PC-9 (cell line): ENCODE measurements at regions not wholly inside any gene's neighbourhood (a gene's known extent, or its start where the extent isn't known, plus 50 kb on each side); places are given as distances from the start of the nearest gene placed in this dataset.

ENCODE experiments used
- BruUV-seq: library from RNA; stranded (reverse); fragments of 400-500 nt; replicated peaks from 2 replicates; lab custom pipeline; 2021; lab: Mats Ljungman, UMichigan
- CTCF ChIA-PET: fragments of 300-600 bp; sonication (Branson Sonifier 250); formaldehyde crosslinking; loops from one replicate; lab custom pipeline; 2022; ENCODE audit warnings: antibody characterized with exemption; lab: Charles Lee
- POLR2A ChIA-PET: fragments of 300-600 bp; sonication (Branson Sonifier 250); formaldehyde crosslinking; loops from one replicate; lab custom pipeline; 2022; ENCODE audit warnings: antibody characterized with exemption; ENCODE audit not compliant: unreplicated experiment; lab: Charles Lee
- DNase-seq, 2 experiments: peaks; one replicate each; pipeline versions ENCODE4 v3.0.0 to v3.0.0-alpha.2; 2015 to 2022; ENCODE audit warnings: mixed read lengths in 1 of 2
- H2AFZ ChIP-seq: fragments of 200-600 bp; sonication (generic); 2 replicates; pipeline ENCODE4 v1.8.1; 2017; ENCODE audit warnings: antibody characterized with exemption
- H3F3A ChIP-seq: fragments of 200-600 bp; sonication (generic); 2 replicates; pipeline ENCODE4 v1.8.1; 2017; ENCODE audit warnings: antibody characterized with exemption, mild to moderate bottlenecking, low read depth; ENCODE audit not compliant: insufficient read depth
- H3K27ac ChIP-seq: fragments of 200-600 bp; sonication (generic); 2 replicates; pipeline ENCODE4 v1.6.1; 2016; ENCODE audit warnings: mixed run types
- H3K27me3 ChIP-seq: fragments of 200-600 bp; sonication (generic); 2 replicates; pipeline ENCODE4 v1.6.1; 2016; ENCODE audit warnings: low read depth, mixed run types; ENCODE audit not compliant: insufficient read depth
- H3K36me3 ChIP-seq: fragments of 200-600 bp; sonication (generic); 2 replicates; pipeline ENCODE4 v1.6.1; 2016; ENCODE audit warnings: low read depth, mixed run types
- H3K4me1 ChIP-seq: fragments of 200-600 bp; sonication (generic); replicated peaks from 2 replicates; pipeline ENCODE4 v1.6.1; 2016; ENCODE audit warnings: mixed run types; ENCODE audit not compliant: insufficient read depth
- H3K4me2 ChIP-seq: fragments of 200-600 bp; sonication (generic); 2 replicates; pipeline ENCODE4 v1.6.1; 2017; ENCODE audit warnings: mixed run types
- H3K4me3 ChIP-seq: fragments of 200-600 bp; sonication (generic); 2 replicates; pipeline ENCODE4 v1.6.1; 2016; ENCODE audit warnings: mixed run types
- H3K79me2 ChIP-seq: fragments of 200-600 bp; sonication (generic); 2 replicates; pipeline ENCODE4 v1.6.1; 2017; ENCODE audit warnings: low read depth, mixed run types
- H3K9me2 ChIP-seq: fragments of 200-600 bp; sonication (generic); 2 replicates; pipeline ENCODE4 v1.8.1; 2017; ENCODE audit warnings: mild to moderate bottlenecking; ENCODE audit not compliant: insufficient read depth
- H3K9me3 ChIP-seq: fragments of 200-600 bp; sonication (generic); 2 replicates; pipeline ENCODE4 v1.8.1; 2016; ENCODE audit warnings: low read depth; ENCODE audit not compliant: insufficient read depth
- H4K20me1 ChIP-seq: fragments of 200-600 bp; sonication (generic); 2 replicates; pipeline ENCODE4 v1.8.1; 2017; ENCODE audit not compliant: insufficient read depth
- EZH2 ChIP-seq: fragments of 200-600 bp; sonication (generic); IDR thresholded peaks from 2 replicates; pipeline ENCODE4 v1.8.0; 2017; ENCODE audit warnings: antibody characterized with exemption, low read depth
- intact Hi-C: fragments of 100-400 bp; cut with micrococcal nuclease; formaldehyde crosslinking; loops from one replicate; pipeline ENCODE4 v1.10.0; 2022; ENCODE audit not compliant: unreplicated experiment
- TF ChIP-seq, protein P1 (sequence below): fragments of 200-600 bp; sonication (generic); conservative IDR thresholded peaks from 2 replicates; pipeline ENCODE4 v1.6.1; 2017; ENCODE audit warnings: mixed run types, antibody characterized with exemption, mild to moderate bottlenecking, moderate library complexity

DNA sequence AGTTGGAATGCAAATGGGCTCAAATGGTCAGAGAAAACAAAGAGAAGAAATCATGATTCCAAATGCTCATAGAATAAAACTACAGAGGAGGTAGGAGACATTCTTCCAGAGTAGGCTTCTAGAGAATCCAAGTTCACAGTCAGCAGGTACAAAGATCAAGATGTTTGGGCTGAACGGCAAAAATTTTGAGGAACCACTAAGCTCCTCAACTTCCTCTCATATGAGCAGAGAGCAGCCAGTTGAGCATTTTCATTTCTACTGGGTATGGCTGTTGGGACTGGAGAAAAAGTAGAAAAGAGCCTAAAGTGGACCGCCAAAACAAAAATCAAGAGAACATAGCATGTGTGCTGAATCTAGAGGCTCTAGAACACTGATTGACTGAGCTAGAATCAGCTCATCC is 73.8 kb upstream of the ARID2 start:
- Histone ChIP-seq H3K4me3 (no peak overlapping the region), H2AFZ (no peak overlapping the region), H3K4me2 (no peak overlapping the region), H3K36me3 (no peaks in the 10 kb centered on the region), H3K27me3 (no peaks in the 10 kb centered on the region), H3K27ac (no peak overlapping the region), H3K4me1 (no peaks in the 10 kb centered on the region), H4K20me1 (no peaks in the 10 kb centered on the region), H3K9me3 (0 out of 2 replicates have a peak, but pooled peaks cover 3% of the 10 kb centered on the region), H3K9me2 (no peaks in the 10 kb centered on the region), H3F3A (no peaks in the 10 kb centered on the region), H3K79me2 (no peaks in the 10 kb centered on the region)
- intact Hi-C loops = no loop called here
- no TSS peak for BruUV-seq
- no peak for DNase-seq
- no peak for TF ChIP-seq EZH2
- TF ChIP-seq, protein P1, sequence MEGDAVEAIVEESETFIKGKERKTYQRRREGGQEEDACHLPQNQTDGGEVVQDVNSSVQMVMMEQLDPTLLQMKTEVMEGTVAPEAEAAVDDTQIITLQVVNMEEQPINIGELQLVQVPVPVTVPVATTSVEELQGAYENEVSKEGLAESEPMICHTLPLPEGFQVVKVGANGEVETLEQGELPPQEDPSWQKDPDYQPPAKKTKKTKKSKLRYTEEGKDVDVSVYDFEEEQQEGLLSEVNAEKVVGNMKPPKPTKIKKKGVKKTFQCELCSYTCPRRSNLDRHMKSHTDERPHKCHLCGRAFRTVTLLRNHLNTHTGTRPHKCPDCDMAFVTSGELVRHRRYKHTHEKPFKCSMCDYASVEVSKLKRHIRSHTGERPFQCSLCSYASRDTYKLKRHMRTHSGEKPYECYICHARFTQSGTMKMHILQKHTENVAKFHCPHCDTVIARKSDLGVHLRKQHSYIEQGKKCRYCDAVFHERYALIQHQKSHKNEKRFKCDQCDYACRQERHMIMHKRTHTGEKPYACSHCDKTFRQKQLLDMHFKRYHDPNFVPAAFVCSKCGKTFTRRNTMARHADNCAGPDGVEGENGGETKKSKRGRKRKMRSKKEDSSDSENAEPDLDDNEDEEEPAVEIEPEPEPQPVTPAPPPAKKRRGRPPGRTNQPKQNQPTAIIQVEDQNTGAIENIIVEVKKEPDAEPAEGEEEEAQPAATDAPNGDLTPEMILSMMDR = no peak
- POLR2A ChIA-PET = no interaction called here
- CTCF ChIA-PET = no interaction called here

DNA sequence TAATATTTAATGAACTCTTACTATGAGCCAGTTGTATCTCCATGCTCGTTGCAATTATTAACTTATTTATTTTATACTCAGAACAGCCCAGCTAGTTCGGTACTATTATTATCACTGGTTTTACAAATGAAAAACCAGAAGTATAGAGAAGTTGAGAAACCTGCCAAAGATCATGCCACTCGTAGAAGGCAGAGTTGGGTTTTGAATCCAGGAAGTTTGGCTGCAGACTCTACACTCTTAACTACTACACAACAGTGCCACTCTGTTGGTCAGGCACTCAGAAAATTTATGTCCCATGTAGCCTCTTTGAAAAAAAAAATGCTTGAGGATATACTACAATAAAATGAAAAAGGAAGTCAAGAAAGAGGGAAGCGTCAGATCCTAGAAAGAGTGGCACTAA is 71.5 kb upstream of the ARID2 start:
- BruUV-seq = no TSS peak
- Histone ChIP-seq H3K4me2 (no peak overlapping the region), H3K27me3 (no peaks in the 10 kb centered on the region), H3K4me3 (no peak overlapping the region), H3F3A (no peaks in the 10 kb centered on the region), H3K4me1 (no peaks in the 10 kb centered on the region), H3K9me2 (no peaks in the 10 kb centered on the region), H3K79me2 (no peaks in the 10 kb centered on the region), H4K20me1 (no peaks in the 10 kb centered on the region), H2AFZ (no peak overlapping the region), H3K27ac (no peak overlapping the region), H3K9me3 (0 out of 2 replicates have a peak, but pooled peaks cover 3% of the 10 kb centered on the region), H3K36me3 (no peaks in the 10 kb centered on the region)
- TF ChIP-seq EZH2 = no peak
- TF ChIP-seq, protein P1 = no peak
- CTCF ChIA-PET = no interaction called here
- DNase-seq = no peak
- intact Hi-C loops = no loop called here
- POLR2A ChIA-PET = no interaction called here

DNA sequence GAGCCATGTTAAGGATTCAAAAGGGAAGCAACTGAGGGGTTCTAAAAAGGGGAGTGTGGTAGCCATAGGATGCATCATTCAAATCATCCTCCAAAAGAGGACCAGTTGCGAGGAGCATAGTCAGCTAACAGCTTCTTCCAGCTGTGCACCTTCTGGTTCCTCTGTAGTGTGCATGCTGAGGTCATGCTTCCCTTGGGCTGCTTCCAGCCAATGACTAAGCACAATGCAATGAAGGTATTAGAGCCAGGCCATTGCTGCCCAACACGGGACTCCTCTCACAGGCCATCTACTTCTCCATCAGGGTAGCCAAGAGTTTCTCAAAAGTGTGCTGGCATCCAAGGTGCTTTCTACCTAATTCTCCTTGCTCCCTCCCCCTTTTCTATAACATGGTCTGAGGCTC is 69.2 kb upstream of the ARID2 start:
- intact Hi-C loops = no loop called here
- POLR2A ChIA-PET = no interaction called here
- no peaks in the 10 kb centered on the region for H3K9me2 ChIP-seq
- no peak overlapping the region for H3K4me2 ChIP-seq
- H3F3A ChIP-seq = no peaks in the 10 kb centered on the region
- TF ChIP-seq, protein P1 = no peak
- TF ChIP-seq EZH2 = no peak
- no peak overlapping the region for H3K27ac ChIP-seq
- 0 out of 2 replicates have a peak, but pooled peaks cover 3% of the 10 kb centered on the region for H3K9me3 ChIP-seq
- no peaks in the 10 kb centered on the region for H3K79me2 ChIP-seq
- no TSS peak for BruUV-seq
- H4K20me1 ChIP-seq = no peaks in the 10 kb centered on the region
- H3K4me3 ChIP-seq = no peak overlapping the region
- no peak overlapping the region for H2AFZ ChIP-seq
- no peaks in the 10 kb centered on the region for H3K27me3 ChIP-seq
- DNase-seq = peak; percentile 36 to 40
- no peaks in the 10 kb centered on the region for H3K36me3 ChIP-seq
- no peaks in the 10 kb centered on the region for H3K4me1 ChIP-seq
- CTCF ChIA-PET = no interaction called here
